ENCODE measurements at regions not wholly inside any gene's neighbourhood (a gene's known extent, or its start where the extent isn't known, plus 50 kb on each side); places are given as distances from the start of the nearest gene placed in this dataset.

DNA sequence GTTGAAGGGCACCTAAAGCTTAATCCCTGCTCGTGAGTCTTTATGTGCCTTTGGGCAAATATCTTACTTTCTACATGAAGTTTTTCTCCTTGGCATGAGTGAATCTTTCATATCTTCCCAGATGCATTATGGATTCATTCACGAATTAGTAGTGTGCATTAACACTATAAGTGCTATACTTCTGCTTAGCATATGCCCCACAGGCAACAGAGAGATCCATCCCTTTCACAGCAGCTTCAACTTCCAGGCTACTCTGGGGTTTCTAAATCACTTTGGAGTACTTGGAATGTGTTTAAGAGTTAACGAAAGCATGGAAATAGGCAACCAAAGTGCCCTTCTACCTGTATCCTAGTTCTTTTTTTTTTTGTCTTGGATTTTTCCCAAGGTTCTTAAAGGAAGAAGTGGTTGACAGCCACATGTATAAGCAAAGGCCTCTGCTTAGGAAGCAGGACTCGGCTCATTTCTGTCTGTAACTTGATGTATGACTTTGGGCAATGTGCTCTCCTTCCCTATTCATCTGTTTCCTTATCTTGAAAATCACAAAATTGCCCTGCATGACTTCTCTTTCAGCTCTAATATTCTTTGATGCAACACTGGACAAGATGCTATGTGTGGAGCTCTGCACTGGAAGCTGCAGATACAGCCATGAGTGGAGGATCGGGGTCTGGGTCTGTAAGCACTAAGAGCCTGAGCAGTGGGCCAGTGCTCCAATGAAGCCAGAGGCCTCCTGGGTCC lies 54.5 kb upstream of the ME3 start:
- TF ChIP-seq, protein P1, sequence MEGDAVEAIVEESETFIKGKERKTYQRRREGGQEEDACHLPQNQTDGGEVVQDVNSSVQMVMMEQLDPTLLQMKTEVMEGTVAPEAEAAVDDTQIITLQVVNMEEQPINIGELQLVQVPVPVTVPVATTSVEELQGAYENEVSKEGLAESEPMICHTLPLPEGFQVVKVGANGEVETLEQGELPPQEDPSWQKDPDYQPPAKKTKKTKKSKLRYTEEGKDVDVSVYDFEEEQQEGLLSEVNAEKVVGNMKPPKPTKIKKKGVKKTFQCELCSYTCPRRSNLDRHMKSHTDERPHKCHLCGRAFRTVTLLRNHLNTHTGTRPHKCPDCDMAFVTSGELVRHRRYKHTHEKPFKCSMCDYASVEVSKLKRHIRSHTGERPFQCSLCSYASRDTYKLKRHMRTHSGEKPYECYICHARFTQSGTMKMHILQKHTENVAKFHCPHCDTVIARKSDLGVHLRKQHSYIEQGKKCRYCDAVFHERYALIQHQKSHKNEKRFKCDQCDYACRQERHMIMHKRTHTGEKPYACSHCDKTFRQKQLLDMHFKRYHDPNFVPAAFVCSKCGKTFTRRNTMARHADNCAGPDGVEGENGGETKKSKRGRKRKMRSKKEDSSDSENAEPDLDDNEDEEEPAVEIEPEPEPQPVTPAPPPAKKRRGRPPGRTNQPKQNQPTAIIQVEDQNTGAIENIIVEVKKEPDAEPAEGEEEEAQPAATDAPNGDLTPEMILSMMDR (conservative IDR thresholded peaks at IDR 0.05; ENCODE audit: low read length) = no peak
- no peak for TF ChIP-seq EZH2phosphoT487 (IDR thresholded peaks at IDR 0.05; ENCODE audit: borderline replicate concordance, low read depth, low read length)

All from OCI-LY7 (cell line).